NCI-H2227 (cell line): ENCODE measurements at regions not wholly inside any gene's neighbourhood (a gene's known extent, or its start where the extent isn't known, plus 50 kb on each side); places are given as distances from the start of the nearest gene placed in this dataset.

ENCODE experiments used
- DNase-seq: peaks from one replicate; lab custom pipeline; 2025; ENCODE audit not compliant: unreplicated experiment; lab: John Stamatoyannopoulos, UW

GRCh38 chr1:239779962-239780361, 311.7 kb upstream of the FMN2 start:
- no peak for DNase-seq

- DNase-seq: no peak
Observed at GRCh38 chr1:239784896-239785295, 306.8 kb upstream of the FMN2 start.

- DNase-seq: no peak
Observed at GRCh38 chr1:239785576-239785975, 306.1 kb upstream of the FMN2 start.

- no peak for DNase-seq
Observed at GRCh38 chr1:239786464-239786863, 305.2 kb upstream of the FMN2 start.

GRCh38 chr1:239792157-239792556, 299.5 kb upstream of the FMN2 start:
- DNase-seq: no peak

- DNase-seq: no peak
Observed at GRCh38 chr1:239795304-239795703, 296.4 kb upstream of the FMN2 start.

GRCh38 chr1:239799617-239800016, 292.1 kb upstream of the FMN2 start:
- peak; percentile 46 for DNase-seq

- DNase-seq: no peak
Observed at GRCh38 chr1:239800861-239801260, 290.8 kb upstream of the FMN2 start.

- DNase-seq: no peak
Observed at GRCh38 chr1:239802275-239802674, 289.4 kb upstream of the FMN2 start.

GRCh38 chr1:239803781-239804180, 287.9 kb upstream of the FMN2 start:
- peak; percentile 81 for DNase-seq

- no peak for DNase-seq
Observed at GRCh38 chr1:239804266-239804665, 287.4 kb upstream of the FMN2 start.

- DNase-seq: no peak
Observed at GRCh38 chr1:239805042-239805441, 286.6 kb upstream of the FMN2 start.

GRCh38 chr1:239805851-239806772, 285.6 kb upstream of the FMN2 start:
- DNase-seq: no peak

- DNase-seq: no peak
Observed at GRCh38 chr1:239806897-239807296, 284.8 kb upstream of the FMN2 start.

- no peak for DNase-seq
Observed at GRCh38 chr1:239807361-239807760, 284.3 kb upstream of the FMN2 start.

GRCh38 chr1:239810061-239810481, 281.6 kb upstream of the FMN2 start:
- DNase-seq: peak; percentile 38

- peak; percentile 86 for DNase-seq
Observed at GRCh38 chr1:239811211-239811885, 280.3 kb upstream of the FMN2 start.

GRCh38 chr1:239812580-239812979, 279.1 kb upstream of the FMN2 start:
- DNase-seq: no peak

- DNase-seq: no peak
Observed at GRCh38 chr1:239814306-239814881, 277.3 kb upstream of the FMN2 start.

- no peak for DNase-seq
Observed at GRCh38 chr1:239815074-239815473, 276.6 kb upstream of the FMN2 start.

- peak; percentile 18 for DNase-seq
Observed at GRCh38 chr1:239816081-239816782, 275.5 kb upstream of the FMN2 start.
